ENCODE measurements at regions not wholly inside any gene's neighbourhood (a gene's known extent, or its start where the extent isn't known, plus 50 kb on each side); places are given as distances from the start of the nearest gene placed in this dataset.

- TF ChIP-seq, protein P1, sequence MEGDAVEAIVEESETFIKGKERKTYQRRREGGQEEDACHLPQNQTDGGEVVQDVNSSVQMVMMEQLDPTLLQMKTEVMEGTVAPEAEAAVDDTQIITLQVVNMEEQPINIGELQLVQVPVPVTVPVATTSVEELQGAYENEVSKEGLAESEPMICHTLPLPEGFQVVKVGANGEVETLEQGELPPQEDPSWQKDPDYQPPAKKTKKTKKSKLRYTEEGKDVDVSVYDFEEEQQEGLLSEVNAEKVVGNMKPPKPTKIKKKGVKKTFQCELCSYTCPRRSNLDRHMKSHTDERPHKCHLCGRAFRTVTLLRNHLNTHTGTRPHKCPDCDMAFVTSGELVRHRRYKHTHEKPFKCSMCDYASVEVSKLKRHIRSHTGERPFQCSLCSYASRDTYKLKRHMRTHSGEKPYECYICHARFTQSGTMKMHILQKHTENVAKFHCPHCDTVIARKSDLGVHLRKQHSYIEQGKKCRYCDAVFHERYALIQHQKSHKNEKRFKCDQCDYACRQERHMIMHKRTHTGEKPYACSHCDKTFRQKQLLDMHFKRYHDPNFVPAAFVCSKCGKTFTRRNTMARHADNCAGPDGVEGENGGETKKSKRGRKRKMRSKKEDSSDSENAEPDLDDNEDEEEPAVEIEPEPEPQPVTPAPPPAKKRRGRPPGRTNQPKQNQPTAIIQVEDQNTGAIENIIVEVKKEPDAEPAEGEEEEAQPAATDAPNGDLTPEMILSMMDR (IDR thresholded peaks at IDR 0.05; ENCODE audit: insufficient read depth, low read depth, low read length, missing control alignments): no peak
- no peak overlapping the region for H3K4me3 ChIP-seq (ENCODE audit: low read length)
- DNase-seq (ENCODE audit: low read depth): no peak
These were observed 96.6 kb upstream of the SRD5A3 start for GRCh38 chr4:55249476-55249875.

DNA sequence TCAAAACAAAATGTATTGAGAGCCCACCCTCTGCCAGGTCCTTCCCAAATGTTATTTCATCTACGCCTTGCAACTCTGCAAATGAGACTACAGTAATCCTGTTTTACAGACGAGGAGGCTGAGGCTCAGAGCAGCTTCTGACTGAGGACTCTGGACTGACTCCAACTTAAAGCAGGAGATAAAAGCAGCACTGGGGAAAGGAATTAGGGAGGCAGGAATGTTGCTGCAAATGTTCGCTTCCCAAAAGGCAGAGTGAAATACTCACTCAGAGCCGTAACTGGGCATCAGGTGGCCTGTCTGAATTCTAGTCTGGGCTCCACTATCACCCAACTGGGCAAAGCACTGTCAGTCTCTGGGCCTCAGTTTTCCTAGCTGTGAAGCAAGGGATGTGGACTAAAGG, 94.7 kb upstream of the SRD5A3 start:
- DNase-seq (ENCODE audit: low read depth): no peak
- TF ChIP-seq, protein P1 (IDR thresholded peaks at IDR 0.05; ENCODE audit: insufficient read depth, low read depth, low read length, missing control alignments): no peak
- H3K4me3 ChIP-seq (ENCODE audit: low read length): no peak overlapping the region

DNA sequence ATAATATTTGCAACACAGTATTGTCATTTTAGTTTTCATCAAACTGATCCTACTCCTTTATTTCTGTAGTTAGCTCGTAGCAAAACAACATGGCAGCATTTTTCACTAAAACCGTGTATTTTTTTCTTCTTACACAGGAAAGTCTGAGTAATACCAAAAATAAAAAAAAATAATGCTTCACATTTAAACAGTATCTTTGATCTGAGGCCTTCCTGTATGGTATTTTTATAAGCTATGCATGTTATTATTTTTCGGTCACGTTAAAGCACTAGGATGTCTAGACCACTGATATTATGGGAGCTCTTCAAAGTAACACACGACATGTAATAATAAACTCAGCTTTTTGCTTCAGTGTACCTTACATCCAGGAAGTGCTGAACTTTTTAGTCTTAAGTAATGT, 94.1 kb upstream of the SRD5A3 start:
- TF ChIP-seq, protein P1 (IDR thresholded peaks at IDR 0.05; ENCODE audit: insufficient read depth, low read depth, low read length, missing control alignments): no peak
- H3K4me3 ChIP-seq (ENCODE audit: low read length): no peak overlapping the region
- no peak for DNase-seq (ENCODE audit: low read depth)

GRCh38 chr4:55253948-55254593, 92.0 kb upstream of the SRD5A3 start:
- TF ChIP-seq, protein P1 (IDR thresholded peaks at IDR 0.05; ENCODE audit: insufficient read depth, low read depth, low read length, missing control alignments): no peak
- no peak overlapping the region for H3K4me3 ChIP-seq (ENCODE audit: low read length)
- DNase-seq (ENCODE audit: low read depth): no peak

DNA sequence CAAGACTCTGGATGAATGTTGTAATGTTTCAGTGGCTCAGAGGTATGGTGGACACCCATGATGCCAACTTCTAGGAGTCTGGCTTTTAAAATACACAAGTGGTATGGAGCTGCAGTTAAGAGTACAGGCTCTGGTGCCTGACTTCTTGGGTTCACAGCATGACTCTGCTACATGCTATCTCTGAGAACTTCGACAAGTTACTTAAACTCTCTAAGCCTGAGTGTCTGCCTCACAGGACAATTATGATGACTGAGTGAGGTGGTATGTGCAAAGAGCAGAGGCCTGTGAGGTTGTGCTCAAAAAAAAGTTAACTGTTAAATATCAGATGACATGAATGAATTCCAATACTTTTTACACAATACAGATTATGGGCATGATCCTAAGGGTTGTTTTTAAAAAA, 90.9 kb upstream of the SRD5A3 start:
- H3K4me3 ChIP-seq (ENCODE audit: low read length): no peak overlapping the region
- TF ChIP-seq, protein P1 (IDR thresholded peaks at IDR 0.05; ENCODE audit: insufficient read depth, low read depth, low read length, missing control alignments): no peak
- no peak for DNase-seq (ENCODE audit: low read depth)

DNA sequence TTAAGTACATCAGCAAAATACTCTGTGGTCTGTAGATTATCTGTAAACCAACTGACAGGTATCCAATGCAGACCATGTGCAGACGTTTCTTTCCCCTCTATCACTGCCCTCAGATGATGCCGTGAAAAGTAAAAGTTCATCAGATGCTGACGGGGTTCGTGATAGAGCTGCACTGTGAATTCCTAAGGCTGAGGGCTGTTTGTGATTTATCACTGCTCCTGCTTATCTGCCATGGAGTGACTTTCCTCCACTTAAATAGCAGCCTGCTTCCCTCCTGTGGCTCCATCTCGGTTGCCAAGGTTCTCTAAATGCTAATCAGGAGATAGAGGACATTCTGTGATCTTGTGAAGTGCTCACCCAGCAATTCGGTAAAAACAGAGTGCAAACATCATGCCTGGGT, 89.3 kb upstream of the SRD5A3 start:
- TF ChIP-seq, protein P1 (IDR thresholded peaks at IDR 0.05; ENCODE audit: insufficient read depth, low read depth, low read length, missing control alignments): no peak
- no peak overlapping the region for H3K4me3 ChIP-seq (ENCODE audit: low read length)
- no peak for DNase-seq (ENCODE audit: low read depth)

All from epithelial cell of esophagus (primary cell).